TTC549 (cell line): ENCODE measurements at regions not wholly inside any gene's neighbourhood (a gene's known extent, or its start where the extent isn't known, plus 50 kb on each side); places are given as distances from the start of the nearest gene placed in this dataset.
"Not testable (repeated sequence)": the region's sequence is repeated elsewhere in the genome, so short reads cannot be mapped to it uniquely, and the experiment has no call there.

Source experiments
- FAIRE-seq: peaks from 2 replicates; lab custom pipeline; 2012; peaks lifted over from hg19 to GRCh38; lab: Jason Lieb, UNC

DNA sequence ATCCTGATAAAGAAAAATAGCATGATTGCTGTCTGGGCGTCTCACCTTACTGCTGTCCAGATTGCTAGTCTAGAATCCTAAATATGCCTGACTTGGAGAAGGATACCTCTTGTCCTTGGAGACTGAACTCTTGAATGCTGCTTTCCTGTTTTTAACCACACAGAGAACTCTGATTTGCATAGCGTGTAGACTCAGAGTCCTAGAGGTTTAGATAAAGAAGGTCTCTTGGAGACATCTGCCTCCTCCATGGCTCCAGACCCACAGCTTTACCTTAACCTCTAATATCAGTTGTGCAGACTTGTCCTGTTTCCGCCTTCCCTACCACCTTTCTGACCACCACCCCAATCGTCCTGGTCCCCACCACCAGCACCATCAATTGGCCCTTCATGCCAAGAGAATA lies 292.6 kb upstream of the CYRIA start:
- FAIRE-seq = no peak

DNA sequence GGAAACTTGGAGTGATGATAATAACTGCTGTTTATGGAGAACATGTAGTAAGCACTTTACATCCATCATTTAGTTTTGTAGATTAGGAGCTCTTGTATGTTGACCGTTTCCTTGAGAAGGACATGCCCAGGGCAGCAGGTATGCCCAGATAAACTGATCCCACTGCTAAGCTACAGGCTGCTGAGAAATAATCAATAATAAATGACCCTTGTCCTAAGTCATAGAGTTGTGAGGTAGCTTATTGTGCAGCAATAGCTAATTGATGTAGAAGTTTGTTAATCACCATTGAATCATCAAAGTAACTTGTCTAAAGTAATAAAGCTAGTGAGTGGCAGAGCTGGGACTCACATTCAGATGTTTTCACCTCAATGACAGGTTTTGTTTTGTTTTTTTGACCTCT lies 287.2 kb upstream of the CYRIA start:
- no peak for FAIRE-seq

GRCh38 chr2:16952368-16952767 lies 286.7 kb upstream of the CYRIA start:
- no peak for FAIRE-seq

DNA sequence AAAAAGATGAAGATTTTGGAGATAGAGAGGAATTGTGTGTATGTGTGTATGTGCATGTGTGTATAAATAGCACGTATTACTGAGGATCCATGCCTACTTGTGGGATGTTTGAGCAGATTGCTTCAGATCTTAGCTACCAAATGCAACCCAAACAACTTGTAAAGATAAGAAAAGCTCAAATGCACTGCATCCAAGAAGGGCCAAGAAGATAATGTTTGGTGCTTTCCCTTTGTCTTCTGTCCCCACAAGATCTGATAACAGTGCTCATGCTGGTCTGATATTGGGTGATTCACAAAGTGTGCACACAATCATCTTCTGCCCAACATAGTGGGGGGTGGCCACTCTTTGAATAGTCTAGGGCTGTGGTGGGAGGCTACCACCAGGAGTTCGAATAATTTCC lies 284.8 kb upstream of the CYRIA start:
- FAIRE-seq = no peak

DNA sequence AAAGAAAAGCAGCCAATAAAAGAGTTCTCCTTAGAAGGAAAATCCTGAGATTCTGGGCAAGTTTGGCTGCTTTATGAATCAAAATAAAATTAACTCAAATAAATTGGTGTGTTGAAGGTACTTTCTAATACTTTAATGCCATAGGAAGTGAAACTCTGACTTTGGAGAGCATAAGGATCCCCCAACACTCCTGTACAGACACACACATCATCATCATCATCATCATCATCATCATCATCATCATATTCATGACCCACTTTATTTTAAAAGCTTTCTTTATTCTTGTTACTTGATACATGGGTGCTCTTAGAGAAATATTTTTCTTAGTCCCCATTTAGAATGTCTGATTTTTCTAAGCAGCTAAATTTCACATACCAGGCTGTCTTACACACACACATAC lies 283.1 kb upstream of the CYRIA start:
- no peak for FAIRE-seq

GRCh38 chr2:16948053-16948452 lies 282.4 kb upstream of the CYRIA start:
- no peak for FAIRE-seq

DNA sequence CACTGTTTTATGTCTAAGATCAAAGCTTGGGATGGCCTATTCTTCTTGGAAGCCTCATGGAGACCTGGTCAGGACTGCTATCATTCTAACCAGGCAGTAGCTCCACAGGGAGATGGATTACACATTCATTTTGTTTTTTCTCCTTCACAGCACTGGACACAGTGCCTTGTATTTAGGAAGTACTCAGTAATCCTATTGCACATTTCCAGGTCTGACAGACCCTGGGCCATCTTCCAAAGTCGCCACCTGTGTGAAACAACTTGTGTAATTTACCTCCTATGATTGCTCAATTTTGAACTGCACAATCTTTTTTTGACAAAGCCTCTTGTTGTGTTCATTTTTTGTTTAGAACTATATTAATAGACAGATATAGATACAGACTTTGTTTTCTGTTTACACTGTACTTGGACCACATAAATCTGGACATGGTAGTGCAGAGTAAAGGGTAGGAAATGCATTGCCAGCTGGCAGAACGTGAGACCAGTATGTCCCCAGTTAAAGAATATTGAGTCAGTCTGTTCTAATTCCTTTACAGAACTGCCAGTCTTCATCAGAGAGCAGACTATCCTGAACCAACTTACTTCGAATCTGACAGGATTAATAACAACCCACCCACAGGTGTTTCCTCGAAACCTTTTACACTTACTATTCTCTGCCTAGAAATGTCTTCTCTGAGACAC lies 277.8 kb upstream of the CYRIA start:
- FAIRE-seq = no peak

DNA sequence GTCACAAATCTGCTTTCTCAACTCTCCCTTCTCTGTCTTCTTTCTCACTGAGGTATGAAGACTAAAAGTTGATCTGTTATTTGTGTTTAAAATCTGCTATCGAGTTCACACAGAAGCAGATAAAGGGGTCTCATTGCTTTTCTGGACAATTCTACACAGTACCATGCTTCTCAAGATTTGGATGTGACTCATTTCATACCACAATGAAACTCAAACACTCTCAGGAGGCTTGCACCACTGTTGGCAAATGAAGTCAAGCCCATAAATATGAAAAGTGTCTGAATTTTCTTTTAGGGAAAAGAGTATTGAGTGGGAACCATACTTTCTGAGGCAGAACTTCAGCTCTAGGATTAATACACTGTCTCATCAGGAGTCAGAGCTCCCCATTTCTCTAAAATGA lies 274.6 kb upstream of the CYRIA start:
- no peak for FAIRE-seq

DNA sequence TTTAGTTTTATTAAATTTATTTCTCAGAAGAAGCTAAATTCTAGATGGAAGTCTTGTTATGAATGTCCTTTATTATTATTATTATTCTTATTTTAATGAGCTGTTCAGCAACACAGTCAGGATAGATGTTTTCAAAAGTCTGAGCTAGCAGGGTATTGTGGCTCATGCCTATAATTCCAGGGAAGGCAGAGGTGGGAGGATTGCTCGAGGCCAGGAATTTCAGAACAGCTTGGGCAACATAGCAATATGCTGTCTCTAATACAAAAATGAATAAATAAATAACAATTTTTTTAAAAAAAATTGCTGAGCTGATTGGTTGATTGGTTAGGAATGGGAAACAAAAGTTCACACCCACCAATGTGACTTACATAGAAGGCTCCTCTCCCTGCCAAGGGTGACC lies 274.1 kb upstream of the CYRIA start:
- FAIRE-seq = no peak

DNA sequence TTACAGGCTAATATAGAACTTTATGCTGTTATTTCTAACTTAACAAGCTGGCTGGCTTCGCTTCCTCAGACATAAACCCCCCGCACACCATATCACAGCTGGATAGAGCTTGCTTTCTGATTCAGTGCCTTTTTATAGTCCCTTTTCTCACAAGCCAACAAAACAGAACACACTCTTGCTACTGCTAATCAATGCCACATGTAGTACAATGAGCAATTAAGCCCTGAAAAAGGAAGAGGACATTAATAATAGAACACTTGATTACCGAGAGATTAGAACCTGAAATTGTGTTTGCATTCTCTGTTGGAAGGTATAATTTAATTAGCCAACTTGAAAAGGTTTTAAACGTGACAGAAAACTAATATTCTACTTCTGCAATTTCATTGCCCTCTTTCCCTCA lies 267.7 kb upstream of the CYRIA start:
- no peak for FAIRE-seq

DNA sequence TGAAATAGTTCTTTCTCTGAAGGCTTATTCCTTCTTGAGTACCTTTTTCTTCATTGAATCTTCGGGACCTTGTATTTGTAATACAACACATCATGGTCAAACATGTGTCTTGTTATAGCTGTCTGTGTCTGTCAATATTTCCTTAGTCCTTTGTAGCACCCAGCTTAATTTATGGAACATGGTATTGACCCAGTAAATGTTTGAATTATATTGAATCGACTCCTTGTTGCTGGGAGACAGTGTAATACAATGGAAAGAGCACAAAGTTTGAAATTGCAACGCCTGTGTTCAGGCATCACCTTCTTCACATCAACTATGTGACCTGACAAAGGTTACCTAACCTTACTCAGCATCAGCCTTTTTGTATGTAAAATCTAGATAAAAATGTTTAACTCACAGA lies 267.2 kb upstream of the CYRIA start:
- no peak for FAIRE-seq

GRCh38 chr2:16931441-16931840 lies 265.8 kb upstream of the CYRIA start:
- no peak for FAIRE-seq

DNA sequence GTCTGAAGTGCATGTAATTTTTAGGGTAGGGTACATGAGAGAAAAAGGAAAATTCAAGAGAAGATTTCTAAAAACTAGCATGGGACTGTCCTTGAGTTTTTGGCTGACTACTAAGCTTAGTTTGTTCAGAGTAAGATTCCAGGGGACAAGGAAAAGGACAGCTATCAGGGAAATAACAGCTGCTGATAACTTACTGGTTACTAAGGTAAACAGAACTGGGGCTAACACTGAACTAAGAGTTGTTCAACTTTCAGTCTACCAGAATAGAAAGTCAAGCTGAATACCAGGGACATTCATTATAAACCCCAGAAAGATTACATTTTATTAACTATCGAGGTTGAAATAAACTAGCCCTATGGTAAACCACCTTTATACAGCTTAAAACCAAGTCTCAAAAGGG lies 261.8 kb upstream of the CYRIA start:
- no peak for FAIRE-seq

GRCh38 chr2:16925145-16925544 lies 259.5 kb upstream of the CYRIA start:
- no peak for FAIRE-seq

- FAIRE-seq = not testable (repeated sequence)
These were observed 249.7 kb upstream of the CYRIA start for GRCh38 chr2:16915341-16915755.

DNA sequence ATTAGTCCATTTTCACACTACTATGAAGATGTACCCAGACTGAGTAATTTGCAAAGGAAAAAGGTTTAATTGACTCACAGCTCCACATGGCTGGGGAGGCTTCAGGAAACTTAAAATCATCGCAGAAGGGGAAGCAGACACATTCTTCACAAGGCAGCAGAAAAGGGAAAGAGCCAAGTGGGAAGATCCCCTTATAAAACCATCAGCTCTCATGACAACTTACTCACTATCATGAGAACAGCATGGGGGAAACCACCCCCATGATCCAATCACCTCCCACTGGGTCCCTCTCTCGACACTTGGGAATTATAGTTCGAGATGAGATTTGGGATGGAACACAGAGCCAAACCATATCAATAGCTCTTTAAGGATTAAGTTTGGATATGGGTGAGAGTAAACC lies 246.1 kb upstream of the CYRIA start:
- FAIRE-seq = no peak

DNA sequence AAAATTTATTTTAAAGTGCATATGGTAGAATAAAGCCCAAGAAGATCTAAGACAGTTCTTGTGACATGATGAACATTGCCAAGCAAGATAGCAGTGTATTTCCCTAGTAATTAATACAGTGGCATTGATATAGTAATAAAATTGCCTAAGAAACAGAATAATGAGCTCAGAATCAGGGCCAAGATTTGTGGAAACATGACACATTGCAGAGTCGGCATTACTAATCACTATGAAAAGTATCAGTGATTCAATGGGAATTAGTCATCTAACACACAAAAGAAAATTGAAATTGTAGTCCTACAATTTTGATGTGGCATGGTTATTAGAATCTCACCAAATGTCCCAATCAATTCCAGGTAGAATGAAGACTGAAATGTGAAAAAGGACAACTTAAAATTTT lies 243.0 kb upstream of the CYRIA start:
- FAIRE-seq = no peak

- FAIRE-seq = no peak
These were observed 242.1 kb upstream of the CYRIA start for GRCh38 chr2:16907645-16908282.

DNA sequence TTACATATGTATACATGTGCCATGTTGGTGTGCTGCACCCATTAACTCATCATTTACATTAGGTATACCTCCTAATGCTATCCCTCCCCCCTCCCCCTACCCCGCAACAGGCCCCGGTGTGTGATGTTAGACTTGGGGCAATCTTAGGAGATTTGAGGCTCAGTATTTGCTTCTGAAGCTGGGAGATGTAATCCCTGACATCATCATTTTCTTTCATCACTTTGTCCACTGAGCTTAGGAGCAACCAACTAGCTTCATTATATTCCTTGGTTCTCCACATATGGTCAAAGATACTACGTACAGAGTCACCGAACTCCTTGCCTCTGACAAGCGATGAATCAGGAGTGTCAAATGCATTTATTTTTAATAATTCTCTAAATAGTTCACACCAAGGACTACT lies 239.7 kb upstream of the CYRIA start:
- not testable (repeated sequence) for FAIRE-seq

GRCh38 chr2:16900405-16901025 lies 234.9 kb upstream of the CYRIA start:
- no peak for FAIRE-seq

- no peak for FAIRE-seq
These were observed 234.3 kb upstream of the CYRIA start for GRCh38 chr2:16899958-16900357.

GRCh38 chr2:16890081-16890480 lies 224.4 kb upstream of the CYRIA start:
- no peak for FAIRE-seq

DNA sequence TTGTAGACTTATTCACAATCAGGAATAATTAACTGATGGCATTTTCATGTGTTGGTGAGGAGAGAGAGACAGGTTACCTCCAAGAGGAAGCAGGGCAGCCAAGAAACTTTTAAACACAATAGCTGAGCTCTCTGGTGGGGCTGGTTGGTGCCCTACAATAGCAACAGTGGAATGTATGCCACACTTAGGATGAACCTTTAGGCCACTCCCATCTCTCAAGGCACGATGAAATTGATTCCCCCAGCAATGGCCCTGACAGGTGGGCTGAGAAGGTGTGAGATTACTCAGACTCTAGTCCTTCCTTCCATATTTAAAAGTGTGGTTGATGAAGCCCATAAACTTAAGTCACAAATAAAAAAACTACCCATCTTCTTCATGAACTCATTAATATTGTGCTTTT lies 219.4 kb upstream of the CYRIA start:
- no peak for FAIRE-seq

- FAIRE-seq = no peak
These were observed 217.1 kb upstream of the CYRIA start for GRCh38 chr2:16882706-16883105.
